Chondrocyte (in vitro differentiated cells): ENCODE measurements at regions not wholly inside any gene's neighbourhood (a gene's known extent, or its start where the extent isn't known, plus 50 kb on each side); places are given as distances from the start of the nearest gene placed in this dataset.
A peak's percentile ranks its signal among the peaks of the same experiment; 100 is the strongest.

Source experiments
- DNase-seq: peaks from one replicate; pipeline ENCODE4 v3.0.0; 2021; ENCODE audit warnings: mixed read lengths, low spot score
- H3K27ac Mint-ChIP-seq: one replicate; pipeline ENCODE4 v1.8.0; 2021; ENCODE audit warnings: mild to moderate bottlenecking, moderate library complexity, mixed read lengths; ENCODE audit not compliant: unreplicated experiment
- H3K27me3 Mint-ChIP-seq: 2 replicates; pipeline ENCODE4 v1.8.0; 2021; ENCODE audit warnings: low read depth, mixed read lengths
- H3K36me3 Mint-ChIP-seq: 2 replicates; pipeline ENCODE4 v1.8.0; 2021; ENCODE audit warnings: low read depth, mixed read lengths
- H3K4me1 Mint-ChIP-seq: 2 replicates; pipeline ENCODE4 v1.8.0; 2021; ENCODE audit warnings: low read depth, mild to moderate bottlenecking, mixed read lengths
- H3K4me3 Mint-ChIP-seq: one replicate; pipeline ENCODE4 v1.8.0; 2021; ENCODE audit warnings: mild to moderate bottlenecking, moderate library complexity, mixed read lengths; ENCODE audit not compliant: unreplicated experiment
- H3K9me3 Mint-ChIP-seq: 2 replicates; pipeline ENCODE4 v1.8.0; 2021; ENCODE audit warnings: low read depth, mixed read lengths
- CTCF ChIP-seq: fragments of 200-600 bp; sonication (generic); IDR thresholded peaks from 2 replicates; pipeline ENCODE4 v1.5.0; 2021; ENCODE audit warnings: antibody characterized with exemption, mild to moderate bottlenecking, moderate library complexity

GRCh38 chr10:131706476-131706875 is 194.3 kb upstream of the PPP2R2D start:
- no peak overlapping the region for H3K27ac Mint-ChIP-seq
- H3K9me3 Mint-ChIP-seq, result peaks cover 25% of the 10 kb centered on the region
- H3K4me3 Mint-ChIP-seq, result no peak overlapping the region

DNA sequence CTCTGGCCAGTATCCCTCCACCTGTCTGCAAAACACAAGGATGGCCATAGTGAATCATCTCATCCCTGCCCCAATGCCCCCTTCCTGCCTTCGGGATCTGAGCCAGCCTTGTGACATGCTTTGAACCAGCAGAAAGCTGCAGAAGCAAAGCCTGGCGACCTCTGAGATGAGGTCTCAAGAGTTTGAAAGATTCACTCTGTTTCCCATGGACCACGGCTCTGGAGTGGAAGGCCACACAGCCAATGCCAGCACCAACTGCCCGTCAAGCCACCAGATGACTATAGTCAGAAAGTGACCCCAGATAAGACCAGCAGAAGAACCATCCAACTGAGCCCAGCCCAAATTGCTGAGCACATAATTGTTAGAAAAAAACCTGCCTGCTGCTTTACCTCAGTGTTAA is 193.9 kb upstream of the PPP2R2D start:
- Mint-ChIP-seq H3K9me3 (peaks cover 25% of the 10 kb centered on the region), H3K27ac (no peak overlapping the region), H3K4me1 (no peaks in the 10 kb centered on the region), H3K27me3 (peaks cover 3% of the 10 kb centered on the region), H3K36me3 (no peaks in the 10 kb centered on the region), H3K4me3 (no peak overlapping the region)
- DNase-seq, result peak; percentile 26
- no peak for TF ChIP-seq CTCF

More at GRCh38 chr10:131706476-131706875, 194.3 kb upstream of the PPP2R2D start:
- Mint-ChIP-seq H3K36me3 (no peaks in the 10 kb centered on the region), H3K4me1 (no peaks in the 10 kb centered on the region), H3K27me3 (peaks cover 3% of the 10 kb centered on the region)
- no peak for TF ChIP-seq CTCF
- DNase-seq, result no peak

GRCh38 chr10:131708225-131708880 is 192.5 kb upstream of the PPP2R2D start:
- Mint-ChIP-seq H3K4me3 (no peak overlapping the region), H3K9me3 (peaks cover 25% of the 10 kb centered on the region), H3K4me1 (no peaks in the 10 kb centered on the region), H3K27ac (no peak overlapping the region), H3K27me3 (peaks cover 3% of the 10 kb centered on the region), H3K36me3 (no peaks in the 10 kb centered on the region)
- TF ChIP-seq CTCF, result no peak
- peak; percentile 53 for DNase-seq

DNA sequence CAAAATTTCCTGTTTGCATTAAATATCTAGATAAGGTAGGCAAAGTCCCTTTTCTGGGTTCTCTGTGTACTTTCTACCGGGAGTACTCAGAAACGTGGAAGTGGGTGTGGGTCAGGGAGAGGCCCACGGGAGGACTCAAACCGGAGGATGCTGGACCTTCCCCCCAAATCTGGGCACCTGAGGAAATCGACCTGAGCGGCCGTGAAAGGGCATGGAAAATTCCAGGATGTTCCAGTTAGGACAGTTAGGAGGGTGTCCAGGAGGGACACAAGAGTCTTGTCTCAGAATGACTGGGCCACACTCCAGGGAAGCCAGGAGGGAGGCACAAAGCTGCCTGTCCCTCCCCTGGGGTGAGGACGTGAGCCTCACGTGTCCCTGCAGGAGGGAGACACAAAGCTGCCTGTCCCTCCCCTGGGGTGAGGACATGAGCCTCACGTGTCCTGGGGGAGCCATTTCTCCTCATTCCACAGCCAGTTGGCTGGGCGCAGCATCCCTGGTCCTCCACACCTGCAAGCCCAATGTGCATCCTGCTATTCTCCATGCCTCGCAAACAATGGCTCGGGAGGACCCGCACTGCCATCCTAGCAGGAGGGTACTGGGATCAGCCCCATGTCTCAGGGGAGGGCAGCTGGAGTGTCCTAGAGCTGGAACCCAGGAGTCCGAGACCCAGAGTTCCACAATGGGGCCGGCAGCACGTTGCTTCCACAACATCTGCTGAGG is 190.5 kb upstream of the PPP2R2D start:
- Mint-ChIP-seq H3K9me3 (peaks cover 27% of the 10 kb centered on the region), H3K27me3 (peaks cover 3% of the 10 kb centered on the region), H3K36me3 (no peaks in the 10 kb centered on the region), H3K27ac (no peak overlapping the region), H3K4me3 (no peak overlapping the region), H3K4me1 (no peaks in the 10 kb centered on the region)
- DNase-seq, result no peak
- TF ChIP-seq CTCF, result no peak

DNA sequence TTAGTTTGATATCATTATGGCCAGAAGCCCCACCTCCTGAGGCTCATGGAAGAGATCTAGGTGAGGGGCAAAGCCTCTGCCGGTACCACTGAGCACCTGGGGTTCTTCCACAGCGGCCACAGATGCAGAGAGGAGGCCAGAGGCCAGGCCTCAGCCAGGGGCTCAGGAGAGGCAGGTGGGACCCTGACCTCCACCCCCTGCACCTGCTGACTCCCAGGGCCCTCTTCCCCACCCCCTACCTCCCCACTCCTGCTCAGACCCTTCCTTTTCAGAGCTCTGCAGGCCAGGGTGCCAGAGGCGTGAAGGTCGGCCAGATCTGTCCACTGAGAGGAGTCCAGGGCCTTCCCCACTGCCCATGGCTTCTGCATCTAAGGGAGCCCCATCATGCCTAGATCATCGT is 178.7 kb upstream of the PPP2R2D start:
- Mint-ChIP-seq H3K4me1 (peaks cover 3% of the 10 kb centered on the region), H3K27me3 (no peaks in the 10 kb centered on the region), H3K9me3 (peaks cover 23% of the 10 kb centered on the region), H3K36me3 (no peaks in the 10 kb centered on the region), H3K27ac (no peak overlapping the region), H3K4me3 (no peak overlapping the region)
- no peak for DNase-seq
- no peak for TF ChIP-seq CTCF
